ENCODE measurements at regions not wholly inside any gene's neighbourhood (a gene's known extent, or its start where the extent isn't known, plus 50 kb on each side); places are given as distances from the start of the nearest gene placed in this dataset.
"Not testable (repeated sequence)": the region's sequence is repeated elsewhere in the genome, so short reads cannot be mapped to it uniquely, and the experiment has no call there.

DNA sequence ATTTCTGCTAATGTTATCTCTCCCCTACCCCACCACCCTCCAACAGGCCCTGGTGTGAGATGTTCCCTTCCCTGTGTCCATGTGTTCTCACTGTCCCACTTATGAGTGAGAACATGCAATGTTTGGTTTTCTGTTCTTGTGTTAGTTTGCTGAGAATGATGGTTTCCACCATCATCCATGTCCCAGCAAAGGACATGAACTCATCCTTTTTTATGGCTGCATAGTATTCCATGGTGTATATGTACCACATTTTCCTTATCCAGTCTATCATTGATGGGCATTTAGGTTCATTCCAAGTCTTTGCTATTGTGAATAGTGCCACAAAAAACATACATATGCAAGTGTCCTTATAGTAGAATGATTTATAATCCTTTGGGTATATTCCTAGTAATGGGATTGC, 104.5 kb downstream of the ZNF33B start:
- not testable (repeated sequence) for DNase-seq

DNA sequence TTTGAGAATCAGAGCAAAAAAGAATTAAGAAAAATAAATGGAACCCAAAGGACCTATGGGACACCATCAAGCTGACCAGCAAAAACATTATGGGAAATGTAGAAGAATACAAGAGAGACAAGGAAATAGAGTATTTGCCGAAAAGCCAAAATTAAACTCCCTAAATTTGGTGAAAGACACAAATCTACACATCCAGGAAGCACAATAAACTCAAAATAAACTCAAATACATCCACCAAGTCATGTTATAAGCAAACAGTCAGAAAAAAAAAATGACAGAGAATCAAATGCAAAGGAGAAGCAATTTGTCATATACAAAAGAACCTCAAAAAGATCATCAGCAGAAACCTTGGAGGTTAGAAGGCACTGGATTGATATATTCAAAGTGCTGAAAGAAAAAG, 105.4 kb downstream of the ZNF33B start:
- no peak for DNase-seq

DNA sequence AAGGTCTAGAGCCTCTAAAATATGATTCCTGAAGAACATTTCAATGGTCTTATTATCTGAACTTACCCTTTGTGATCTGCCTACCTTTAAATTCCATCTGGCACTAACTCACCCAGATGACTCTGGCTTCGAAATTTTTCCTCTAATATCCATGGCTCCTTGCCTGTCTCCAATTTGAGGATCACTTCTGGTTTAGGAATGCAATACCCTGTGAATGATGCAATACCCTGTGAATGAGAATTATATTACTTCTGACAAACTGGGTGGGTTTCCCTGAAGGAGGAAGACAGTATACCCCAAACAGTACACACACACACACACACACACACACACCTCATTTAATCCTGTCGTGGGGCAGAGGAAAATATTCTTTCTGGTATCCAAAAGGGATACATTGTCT, 115.3 kb downstream of the ZNF33B start:
- no peak for DNase-seq

DNA sequence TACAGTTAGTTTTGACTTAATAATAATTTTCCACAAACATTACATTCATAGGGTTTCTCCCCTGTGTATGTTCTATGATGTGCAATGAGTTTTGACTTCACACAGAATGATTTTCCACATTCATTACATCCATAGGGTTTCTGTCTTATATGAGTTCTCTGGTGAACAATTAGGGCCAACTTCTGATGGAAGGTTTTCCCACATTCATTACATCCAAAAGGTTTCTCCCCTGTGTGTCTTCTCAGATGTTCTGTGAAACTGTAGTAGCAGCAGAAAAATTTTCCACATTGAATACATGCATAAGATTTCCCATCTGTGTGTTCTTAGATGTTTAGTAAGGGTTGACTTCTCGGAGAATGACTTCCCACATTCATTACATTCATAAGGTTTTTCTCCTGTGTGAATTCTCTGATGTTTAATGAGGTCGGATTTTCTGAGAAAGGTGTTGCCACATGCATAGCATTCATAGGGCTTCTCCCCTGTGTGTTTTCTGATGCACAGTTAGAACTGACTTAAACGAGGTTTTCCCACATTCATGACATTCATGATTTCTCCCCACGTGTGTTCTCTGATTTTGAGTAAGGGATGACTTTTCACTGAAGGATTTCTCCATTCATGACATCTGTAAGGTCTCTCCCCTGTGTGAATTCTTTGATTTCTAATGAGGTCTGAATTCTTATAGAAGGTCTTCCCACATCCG, 118.5 kb downstream of the ZNF33B start:
- DNase-seq, result no peak

DNA sequence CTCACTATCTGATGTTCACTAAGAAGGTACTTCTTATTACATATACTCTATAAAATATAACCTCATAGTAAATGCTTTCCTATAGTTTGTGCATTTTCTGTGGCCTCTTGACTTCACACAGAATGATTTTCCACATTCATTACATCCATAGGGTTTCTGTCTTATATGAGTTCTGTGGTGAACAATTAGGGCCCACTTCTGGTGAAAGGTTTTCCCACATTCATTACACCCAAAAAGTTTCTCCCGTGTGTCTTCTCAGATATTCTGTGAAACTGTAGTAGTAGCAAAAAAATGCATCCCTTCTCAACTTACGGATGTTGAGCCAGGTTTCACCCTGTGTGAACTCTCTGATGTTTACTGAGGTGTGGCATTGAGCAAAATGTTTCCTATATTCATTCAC, 119.3 kb downstream of the ZNF33B start:
- no peak for DNase-seq

DNA sequence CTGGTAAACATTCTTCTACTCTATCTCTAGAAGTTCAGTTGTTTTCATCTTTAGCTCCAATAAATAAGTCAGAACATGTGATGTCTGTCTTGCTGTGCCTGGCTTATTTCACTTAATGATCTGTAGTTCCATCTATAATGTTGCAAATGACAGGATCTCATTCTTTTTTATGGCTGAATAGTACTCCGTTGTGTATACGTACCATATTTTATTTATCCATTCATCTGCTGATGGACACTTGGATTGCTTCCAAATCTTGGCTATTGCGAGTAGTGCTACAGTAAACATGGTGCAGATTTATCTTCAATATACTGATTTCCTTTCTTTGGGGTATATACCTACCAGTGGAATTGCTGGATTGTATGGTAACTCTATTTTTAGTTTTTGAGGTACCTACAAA, 124.4 kb downstream of the ZNF33B start:
- no peak for DNase-seq

DNA sequence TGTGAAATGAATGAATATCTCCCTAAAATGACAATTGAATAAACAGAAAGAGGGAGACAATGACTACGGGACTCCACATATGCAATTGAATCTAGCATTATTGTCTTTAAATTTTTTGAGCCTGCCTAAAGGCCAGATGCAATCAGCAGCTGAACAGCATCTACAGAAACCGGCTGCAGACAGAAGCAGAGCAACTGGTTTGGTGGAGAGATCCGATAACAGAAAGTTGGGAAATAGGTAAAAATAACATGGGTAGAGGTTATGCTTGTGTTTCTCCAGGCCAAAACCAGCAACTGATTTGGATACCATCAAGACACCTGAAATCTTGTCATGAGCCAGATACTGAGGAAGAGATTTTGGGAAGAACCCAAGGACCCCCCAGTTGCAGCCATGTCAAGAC, 146.6 kb downstream of the ZNF33B start:
- DNase-seq, result no peak

DNA sequence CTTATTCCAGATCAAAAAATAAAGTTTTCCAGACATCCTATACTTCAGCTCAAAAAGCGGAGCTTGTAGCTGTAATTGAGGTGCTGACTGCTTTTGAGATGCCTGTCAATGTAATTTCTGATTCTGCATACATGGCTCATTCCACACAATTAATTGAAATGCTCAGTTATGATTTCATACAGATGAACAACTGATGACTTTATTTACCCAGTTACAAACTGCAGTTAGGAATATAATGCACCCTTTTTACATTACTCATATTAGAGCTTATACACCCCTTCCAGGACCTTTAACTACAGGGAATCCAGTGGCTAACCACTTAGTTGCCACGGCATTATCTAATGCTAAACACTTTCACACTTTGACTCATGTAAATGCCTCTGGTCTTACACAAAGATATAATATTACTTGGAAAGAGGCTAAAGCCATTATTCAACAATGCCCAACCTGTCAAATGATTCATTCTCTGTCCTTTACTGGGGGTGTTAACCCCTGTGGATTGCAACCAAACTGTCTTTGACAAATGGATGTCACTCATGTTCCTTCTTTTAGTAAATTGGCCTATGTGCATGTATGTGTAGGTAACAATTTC, 147.3 kb downstream of the ZNF33B start:
- no peak for DNase-seq

DNA sequence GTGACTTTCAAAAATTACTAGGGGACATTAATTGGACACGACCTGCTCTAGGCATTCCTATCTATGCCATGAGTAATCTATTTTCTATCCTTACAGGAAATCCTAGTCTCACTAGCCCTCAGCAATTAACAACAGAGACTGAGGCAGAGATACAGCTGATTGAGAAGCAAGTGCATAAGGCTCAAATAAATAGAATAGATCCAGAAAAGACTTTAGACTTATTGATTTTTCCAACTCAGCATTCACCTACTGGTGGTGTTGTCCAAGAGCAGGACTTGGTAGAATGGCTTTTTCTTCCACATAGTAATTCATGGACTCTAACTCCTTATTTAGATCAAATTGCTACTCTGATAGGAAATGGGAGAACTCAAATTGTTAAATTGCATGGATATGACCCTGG, 148.0 kb downstream of the ZNF33B start:
- DNase-seq, result no peak

DNA sequence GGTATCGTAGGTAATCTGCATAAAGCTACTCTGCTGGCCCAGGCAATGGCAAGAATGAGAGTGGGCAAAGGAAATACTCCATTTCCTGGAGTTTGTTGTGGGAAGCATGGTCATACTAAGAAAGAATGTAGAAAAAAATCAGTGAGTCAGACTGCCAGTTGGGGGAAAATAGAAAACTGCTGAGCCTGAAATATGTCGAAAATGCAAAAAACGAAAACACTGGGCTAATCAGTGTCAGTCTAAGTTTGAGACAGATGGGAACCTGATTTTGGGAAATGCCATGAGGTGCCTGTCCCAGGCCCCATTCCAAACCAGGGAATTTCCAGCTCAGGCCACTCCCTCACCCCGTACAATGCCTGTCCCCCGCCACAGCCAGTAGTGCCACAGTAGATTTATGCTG, 150.0 kb downstream of the ZNF33B start:
- no peak for DNase-seq

DNA sequence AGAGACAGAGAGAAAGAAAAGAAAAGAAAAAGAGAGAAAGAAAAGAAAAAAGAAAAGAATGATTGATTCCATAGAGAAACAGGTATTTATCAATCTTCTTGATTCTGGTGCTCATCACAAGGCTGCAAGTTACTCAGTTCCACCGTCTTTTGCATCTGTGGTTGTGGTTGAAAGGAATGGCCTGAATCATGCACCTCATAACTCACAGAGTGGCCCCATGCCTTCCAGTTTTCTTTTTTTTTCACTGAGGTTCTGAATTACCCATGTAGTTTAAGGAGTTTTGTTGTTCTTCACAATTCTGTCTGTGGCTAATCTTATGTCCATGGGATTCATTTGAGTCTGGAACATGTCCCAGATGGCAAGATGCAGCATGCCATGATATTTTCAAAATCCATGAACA, 156.0 kb downstream of the ZNF33B start:
- DNase-seq, result no peak

DNA sequence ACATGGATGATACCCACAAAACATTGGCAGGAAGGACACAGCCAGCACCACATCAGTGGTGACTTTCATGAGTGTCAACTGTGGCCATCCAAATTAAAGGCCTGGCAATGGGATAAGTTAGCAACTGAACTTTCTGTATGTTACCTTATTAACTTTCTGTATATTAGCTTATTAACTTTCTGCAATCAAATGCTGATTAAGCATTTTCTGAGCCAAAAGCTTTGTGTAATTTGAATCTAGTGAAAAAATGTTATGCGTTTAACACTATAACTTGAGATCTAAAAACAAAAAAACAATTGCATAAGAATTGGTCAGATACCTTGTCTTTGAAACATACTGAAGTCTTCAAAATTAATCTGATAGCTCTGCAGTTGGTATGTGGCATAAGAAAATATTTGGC, 159.3 kb downstream of the ZNF33B start:
- no peak for DNase-seq

DNA sequence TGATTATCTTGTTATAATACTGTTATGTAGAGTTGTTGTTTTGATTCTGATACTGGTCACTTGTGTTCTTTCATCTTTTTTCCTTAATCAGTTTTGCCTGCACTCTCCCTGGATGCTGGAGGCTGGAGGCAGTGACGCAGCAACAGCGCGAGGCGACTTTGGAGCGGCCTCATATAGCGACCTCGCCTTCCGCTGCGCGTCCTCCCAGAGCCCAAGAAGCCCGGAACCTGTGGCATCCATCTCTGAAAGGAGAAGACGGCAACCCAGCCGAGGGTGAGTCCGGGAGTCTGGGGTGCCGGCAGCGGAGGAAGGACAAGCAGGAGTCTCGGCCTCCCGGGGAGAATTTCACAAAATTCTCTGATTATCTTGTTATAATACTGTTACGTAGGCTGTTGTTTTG, 161.2 kb downstream of the ZNF33B start:
- no peak for DNase-seq

DNA sequence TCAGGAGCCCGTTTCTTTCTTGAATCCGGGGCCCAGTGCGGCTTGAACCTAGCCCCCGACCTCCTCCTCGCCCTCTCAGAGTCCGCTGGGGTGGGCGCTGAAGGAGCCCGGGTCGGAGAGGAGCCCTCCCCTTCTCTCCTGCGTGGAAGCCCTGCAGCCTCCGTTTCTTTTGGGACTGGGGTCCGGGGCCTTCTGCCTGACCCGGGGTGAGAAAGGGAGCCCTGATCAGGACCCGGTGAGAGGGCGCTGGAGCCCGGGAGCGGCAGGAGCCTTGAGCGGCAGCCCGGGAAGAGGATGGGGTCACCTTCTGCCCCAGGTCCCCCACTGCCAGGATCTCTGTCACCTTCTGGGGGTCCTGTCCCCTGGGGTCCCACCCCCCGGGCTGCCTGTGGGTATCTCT, 162.3 kb downstream of the ZNF33B start:
- DNase-seq, result no peak

DNA sequence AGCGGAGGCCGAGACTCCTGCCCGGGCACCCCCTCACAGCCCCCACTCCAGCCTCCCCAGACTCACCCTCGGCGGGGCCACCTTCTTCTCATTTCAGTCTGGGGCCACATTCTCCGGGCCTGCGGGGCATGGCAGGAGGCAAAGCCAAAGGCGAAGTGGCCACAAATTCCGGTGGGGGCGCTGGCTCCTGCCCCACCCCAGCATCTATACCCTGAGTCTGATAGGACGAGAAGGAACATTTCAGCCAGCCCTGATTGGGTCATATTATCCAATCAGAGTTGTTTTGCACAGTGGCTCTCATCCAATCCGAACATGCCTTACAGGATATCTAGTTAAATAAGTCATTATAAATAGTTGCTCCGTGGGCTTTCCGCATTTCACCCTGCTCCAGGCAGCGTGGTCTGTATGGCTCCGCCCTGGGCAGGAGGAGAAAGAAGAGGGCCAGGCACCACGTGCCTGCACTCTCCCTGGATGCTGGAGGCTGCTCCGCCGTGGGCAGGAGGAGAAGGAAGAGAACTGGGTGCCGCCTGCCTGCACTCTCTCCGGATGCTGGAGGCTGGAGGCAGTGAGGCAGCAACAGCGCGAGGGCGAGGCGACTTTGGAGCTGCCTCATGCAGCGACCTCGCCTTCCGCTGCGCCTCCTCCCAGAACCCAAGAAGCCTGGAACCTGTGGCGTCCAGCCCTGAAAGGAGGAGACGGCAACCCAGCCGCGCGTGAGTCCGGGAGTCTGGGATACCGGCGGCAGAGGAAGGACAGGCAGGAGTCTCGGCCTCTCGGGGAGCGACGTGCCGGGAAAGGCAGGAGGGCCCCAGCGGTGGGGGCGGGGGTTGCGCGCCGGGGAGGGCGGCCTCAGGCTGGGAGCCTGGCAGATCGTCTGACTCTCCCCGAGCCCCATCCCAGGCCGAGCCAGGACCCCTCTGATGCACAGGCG, 162.9 kb downstream of the ZNF33B start:
- no peak for DNase-seq

DNA sequence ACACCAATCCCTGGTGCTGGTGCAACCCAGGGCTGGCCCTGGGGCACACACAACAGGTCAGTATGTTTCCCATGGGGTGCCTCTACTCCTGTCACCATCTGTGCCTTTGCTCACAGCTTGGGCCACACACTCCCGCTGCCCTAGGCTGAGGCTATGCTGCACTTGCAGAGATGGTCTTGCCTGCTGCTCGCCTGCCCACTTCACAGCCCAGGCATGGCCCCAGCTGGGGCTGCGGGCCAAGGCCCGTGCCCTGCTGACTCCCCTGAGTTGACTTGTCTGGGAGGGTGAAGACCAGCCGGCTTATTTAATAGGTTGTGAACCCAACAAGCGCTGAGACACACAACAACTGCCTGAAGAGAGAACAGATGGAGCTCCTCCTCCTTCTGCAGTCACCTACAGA, 184.1 kb downstream of the ZNF33B start:
- no peak for DNase-seq

DNA sequence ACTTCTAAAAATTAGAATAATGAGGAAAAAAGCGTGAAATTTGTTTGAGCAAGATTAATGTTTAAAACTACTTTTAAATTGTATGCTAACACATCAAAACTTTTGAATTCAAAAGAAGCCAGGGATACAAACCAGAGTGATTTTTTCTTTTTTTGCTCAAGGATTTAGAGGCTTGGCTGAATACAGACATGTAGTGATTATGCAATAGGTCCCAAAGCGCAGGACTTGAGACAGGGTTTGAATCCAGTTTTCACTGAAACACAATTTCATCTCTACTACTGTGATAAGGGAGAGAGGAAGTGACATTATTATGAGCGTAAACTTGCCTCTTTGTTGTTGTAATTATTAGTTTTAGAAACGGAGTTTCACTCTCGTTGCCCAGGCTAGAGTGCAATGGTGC, 207.3 kb downstream of the ZNF33B start:
- no peak for DNase-seq

DNA sequence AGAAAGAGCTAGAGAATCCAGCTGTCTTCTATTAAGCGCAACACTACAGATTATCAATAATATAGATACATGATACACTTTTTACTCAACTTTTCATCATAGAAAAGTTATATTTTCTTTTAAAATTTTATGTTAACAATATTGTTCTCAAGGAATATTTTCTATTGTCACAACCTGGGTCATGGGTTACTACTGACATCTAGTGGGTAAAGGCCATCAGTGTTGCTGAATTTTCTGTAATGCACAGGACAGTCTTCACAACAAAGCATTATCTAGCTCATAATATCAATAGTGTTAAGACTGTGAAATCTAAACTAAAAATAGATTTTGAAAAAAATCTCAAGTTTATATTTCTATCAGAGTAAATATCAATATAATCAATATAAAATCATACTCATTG, 209.8 kb downstream of the ZNF33B start:
- no peak for DNase-seq

DNA sequence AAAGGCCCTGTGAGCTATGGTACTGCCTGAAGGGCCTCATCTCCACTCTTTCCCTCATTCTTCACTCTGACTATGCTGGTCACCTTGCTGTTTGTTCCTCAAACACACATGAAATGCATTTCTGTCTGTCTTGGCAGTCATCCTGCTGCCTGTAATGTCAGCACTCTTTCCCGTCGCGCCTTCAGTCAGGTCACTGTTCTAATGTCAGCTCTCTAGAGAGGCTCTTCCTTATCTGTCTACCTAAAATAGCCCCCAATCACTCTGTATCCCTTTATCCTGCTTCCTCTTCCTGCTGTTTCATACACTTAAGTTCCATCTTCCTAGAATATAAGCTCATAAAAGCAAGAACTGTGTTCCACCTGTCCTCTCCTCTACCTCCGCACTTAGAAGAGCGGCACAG, 215.5 kb downstream of the ZNF33B start:
- no peak for DNase-seq

DNA sequence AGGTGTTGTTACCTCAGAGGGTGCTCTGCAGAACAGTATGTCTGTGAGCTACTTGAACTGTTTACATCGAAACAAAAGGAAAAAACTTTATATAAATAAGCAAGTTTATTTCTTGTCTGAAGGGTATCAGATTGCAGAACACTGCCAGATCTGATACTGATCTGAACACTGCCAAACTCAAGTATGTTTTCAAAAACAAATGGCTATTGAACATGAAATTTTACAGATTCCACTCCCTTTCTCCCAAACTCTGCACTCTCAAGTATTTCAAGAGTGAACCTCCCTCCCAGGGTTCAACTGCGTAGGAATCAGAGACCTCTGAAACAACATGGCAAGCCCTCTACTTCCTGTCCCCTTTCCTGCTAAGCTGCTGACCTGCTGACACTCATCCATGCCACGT, 216.6 kb downstream of the ZNF33B start:
- DNase-seq, result no peak

DNA sequence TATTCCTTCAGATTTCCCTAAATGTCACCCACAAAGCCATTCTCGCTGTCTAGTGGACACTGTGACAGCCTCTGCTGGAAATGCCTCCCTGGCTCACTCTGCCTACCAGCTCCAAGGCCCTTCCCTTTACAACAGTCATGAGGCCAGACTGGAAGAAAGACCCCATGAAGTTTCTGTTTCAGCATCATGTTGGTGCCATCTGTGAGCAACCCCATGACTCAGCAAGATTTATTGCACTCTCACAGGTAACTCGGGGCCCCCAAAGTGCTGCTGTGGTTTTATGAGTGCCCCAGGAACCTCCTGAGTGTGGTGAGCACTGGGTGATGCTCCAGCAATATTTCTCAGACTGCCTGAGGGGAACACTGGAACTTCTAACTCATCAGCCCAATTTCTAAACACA, 218.6 kb downstream of the ZNF33B start:
- DNase-seq, result no peak

DNA sequence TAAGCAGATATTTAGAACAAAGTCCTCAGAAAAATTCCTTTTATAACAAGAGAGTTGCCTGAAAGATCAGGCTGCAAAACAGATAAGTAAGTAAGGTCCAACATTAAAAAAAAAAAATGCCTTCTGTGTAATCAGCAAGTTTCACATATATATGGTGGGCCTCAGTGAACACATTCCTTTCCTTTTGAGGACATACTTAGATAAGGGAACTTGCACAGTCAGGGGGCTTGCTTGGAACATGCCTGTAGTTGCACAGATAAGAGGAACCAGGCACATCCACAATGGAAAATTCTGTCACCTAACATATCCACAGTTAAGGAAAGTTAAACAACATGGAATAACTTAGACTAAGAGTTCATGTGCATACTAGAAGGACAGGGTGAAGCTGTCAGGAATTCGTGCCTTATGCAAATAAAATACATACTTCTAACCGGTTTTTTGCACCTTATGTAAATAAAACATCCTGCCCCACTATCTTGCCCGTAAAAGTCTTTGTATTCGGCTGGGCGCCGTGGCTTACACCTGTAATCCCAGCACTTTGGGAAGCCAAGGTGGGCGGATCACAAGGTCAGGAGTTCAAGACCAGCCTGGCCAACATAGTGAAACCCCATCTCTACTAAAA, 257.3 kb downstream of the ZNF33B start:
- DNase-seq, result no peak

DNA sequence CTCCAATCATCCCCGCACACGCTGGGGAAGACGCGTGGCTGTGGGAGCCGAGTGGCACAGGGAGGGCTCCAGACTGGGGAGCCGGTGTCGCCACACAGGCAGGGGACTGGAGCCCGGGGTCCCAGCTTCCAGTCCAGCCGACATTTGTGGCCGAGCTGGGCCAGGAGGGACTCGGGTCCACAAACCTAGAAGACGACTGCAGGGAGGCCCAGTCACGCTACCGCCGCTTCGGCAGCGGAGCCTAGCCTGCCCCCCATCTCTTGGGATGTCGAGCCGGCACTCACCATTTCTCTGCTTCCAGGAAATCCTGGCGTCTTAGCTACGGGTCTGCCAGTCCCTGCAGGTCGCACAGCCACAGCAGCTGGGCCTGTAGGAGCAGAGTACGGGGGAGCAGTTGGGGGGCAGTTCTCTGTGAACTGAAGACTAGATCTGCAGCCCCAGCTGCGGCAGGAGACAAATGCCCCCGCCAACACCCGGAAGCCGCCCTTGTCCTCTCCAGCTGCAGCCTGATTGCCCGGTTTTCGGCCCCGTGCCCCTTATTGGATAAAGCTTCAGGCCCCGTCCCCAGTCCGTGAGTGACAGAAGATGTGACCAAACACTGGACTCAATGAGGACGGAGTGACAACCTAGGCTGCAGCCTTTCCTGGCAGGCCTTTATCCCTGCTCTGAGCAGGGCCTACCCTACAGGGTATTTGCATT, 270.7 kb downstream of the ZNF33B start:
- peak in 1 of 5 donors; percentile 21 for DNase-seq

Measured in T-helper 1 cell (primary cell).